ENCODE measurements at regions not wholly inside any gene's neighbourhood (a gene's known extent, or its start where the extent isn't known, plus 50 kb on each side); places are given as distances from the start of the nearest gene placed in this dataset.

DNA sequence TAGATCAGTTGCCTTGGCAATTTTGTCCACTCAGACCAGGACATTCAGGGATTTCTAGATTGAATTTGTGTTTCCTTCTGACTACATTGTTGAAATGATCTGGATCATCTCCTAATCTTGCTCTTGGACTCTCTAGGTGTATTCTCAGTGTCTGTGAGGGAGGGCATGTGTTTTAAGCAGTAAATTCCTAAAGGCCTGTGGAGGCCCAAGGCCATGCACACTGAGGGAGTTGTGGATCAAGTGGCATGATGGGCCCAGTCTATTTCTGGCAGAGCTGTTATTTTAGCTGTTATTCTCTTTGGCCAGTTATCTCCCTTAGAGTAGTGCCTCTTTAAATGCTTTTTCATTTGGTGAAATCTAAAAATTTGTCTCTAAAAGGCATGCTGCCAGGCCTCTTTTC is 144.9 kb downstream of the RPIA start:
- H3K9me3 ChIP-seq: no peaks in the 10 kb centered on the region
- DNase-seq: no peak
- intact Hi-C loops (cut with DNase I; ENCODE audit: low total_unique reads): no loop called here
- H3K27me3 ChIP-seq: no peaks in the 10 kb centered on the region
- H3K4me1 ChIP-seq: no peaks in the 10 kb centered on the region
- H3K27ac ChIP-seq: no peak overlapping the region
- TF ChIP-seq EP300 (IDR thresholded peaks at IDR 0.05) (no peak), POLR2AphosphoS5 (IDR thresholded peaks at IDR 0.05) (no peak), POLR2A (IDR thresholded peaks at IDR 0.05) (no peak)
- TF ChIP-seq, protein P1, sequence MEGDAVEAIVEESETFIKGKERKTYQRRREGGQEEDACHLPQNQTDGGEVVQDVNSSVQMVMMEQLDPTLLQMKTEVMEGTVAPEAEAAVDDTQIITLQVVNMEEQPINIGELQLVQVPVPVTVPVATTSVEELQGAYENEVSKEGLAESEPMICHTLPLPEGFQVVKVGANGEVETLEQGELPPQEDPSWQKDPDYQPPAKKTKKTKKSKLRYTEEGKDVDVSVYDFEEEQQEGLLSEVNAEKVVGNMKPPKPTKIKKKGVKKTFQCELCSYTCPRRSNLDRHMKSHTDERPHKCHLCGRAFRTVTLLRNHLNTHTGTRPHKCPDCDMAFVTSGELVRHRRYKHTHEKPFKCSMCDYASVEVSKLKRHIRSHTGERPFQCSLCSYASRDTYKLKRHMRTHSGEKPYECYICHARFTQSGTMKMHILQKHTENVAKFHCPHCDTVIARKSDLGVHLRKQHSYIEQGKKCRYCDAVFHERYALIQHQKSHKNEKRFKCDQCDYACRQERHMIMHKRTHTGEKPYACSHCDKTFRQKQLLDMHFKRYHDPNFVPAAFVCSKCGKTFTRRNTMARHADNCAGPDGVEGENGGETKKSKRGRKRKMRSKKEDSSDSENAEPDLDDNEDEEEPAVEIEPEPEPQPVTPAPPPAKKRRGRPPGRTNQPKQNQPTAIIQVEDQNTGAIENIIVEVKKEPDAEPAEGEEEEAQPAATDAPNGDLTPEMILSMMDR (IDR thresholded peaks at IDR 0.05): no peak
- H3K4me3 ChIP-seq: no peak overlapping the region
- no peaks in the 10 kb centered on the region for H3K36me3 ChIP-seq

DNA sequence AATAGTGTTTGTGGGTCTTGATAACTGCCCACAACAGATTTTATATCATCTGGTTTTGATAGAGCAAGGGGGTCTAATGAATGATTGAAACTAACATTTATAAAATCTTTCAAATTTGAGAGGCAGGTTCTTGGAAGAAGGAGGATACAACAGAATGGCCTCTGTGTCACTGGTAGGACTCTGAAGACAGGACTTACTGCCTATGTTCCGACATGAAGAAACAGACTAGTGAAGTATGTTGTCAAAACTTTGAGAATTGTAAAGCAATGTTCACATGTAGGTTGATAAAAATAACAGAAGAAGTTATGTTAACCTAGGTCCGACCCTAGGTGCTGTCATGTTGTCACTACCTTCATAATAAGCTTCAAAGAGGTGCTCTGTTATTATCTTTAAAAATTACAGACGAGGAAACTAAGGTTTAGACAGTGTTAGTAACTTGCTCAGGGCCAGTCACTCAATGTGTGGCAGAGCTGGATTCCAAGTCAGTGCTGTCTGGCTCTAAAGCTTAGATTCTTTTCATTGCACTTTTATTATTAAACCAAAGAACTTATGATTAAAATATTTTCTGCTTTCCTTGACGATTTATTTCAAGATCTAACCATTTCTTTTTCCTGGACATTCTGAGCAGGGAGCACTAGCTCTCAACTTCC is 146.2 kb downstream of the RPIA start:
- no peak for TF ChIP-seq POLR2AphosphoS5 (IDR thresholded peaks at IDR 0.05)
- TF ChIP-seq, protein P1 (IDR thresholded peaks at IDR 0.05): no peak
- no peak for TF ChIP-seq EP300 (IDR thresholded peaks at IDR 0.05)
- TF ChIP-seq POLR2A (IDR thresholded peaks at IDR 0.05): no peak
- no peaks in the 10 kb centered on the region for H3K27me3 ChIP-seq
- no peaks in the 10 kb centered on the region for H3K4me1 ChIP-seq
- intact Hi-C loops (cut with DNase I; ENCODE audit: low total_unique reads): no loop called here
- 70 to 77% (median 74%) methylated on average over 4 of the region's 4 CpGs for WGBS, 5 donors
- no peak overlapping the region for H3K27ac ChIP-seq
- no peaks in the 10 kb centered on the region for H3K36me3 ChIP-seq
- no peak for DNase-seq
- H3K9me3 ChIP-seq: no peaks in the 10 kb centered on the region
- no peak overlapping the region for H3K4me3 ChIP-seq

GRCh38 chr2:88838165-88838635 is 146.7 kb downstream of the RPIA start:
- H3K9me3 ChIP-seq: no peaks in the 10 kb centered on the region
- H3K4me3 ChIP-seq: no peak overlapping the region
- H3K4me1 ChIP-seq: no peaks in the 10 kb centered on the region
- intact Hi-C loops (cut with DNase I; ENCODE audit: low total_unique reads): no loop called here
- no peaks in the 10 kb centered on the region for H3K36me3 ChIP-seq
- H3K27ac ChIP-seq: no peak overlapping the region
- DNase-seq: peak in 1 of 2 donors; percentile 36
- no peak for TF ChIP-seq EP300 (IDR thresholded peaks at IDR 0.05)
- TF ChIP-seq POLR2AphosphoS5 (IDR thresholded peaks at IDR 0.05): no peak
- no peak for TF ChIP-seq POLR2A (IDR thresholded peaks at IDR 0.05)
- TF ChIP-seq, protein P1 (IDR thresholded peaks at IDR 0.05): no peak
- H3K27me3 ChIP-seq: peaks cover 0 to 4% (median 0%) of the 10 kb centered on the region in 3 donors
- WGBS, 5 donors: 61 to 81% (median 71%) methylated on average over 4 of the region's 4 CpGs

- H3K4me3 ChIP-seq: no peak overlapping the region
- H3K27ac ChIP-seq: no peak overlapping the region
- H3K4me1 ChIP-seq: no peaks in the 10 kb centered on the region
- TF ChIP-seq POLR2AphosphoS5 (IDR thresholded peaks at IDR 0.05): no peak
- no peak for DNase-seq
- WGBS, 5 donors: 86 to 94% (median 91%) methylated on average over 8 of the region's 8 CpGs
- H3K27me3 ChIP-seq: peaks cover 0 to 4% (median 0%) of the 10 kb centered on the region in 3 donors
- no peaks in the 10 kb centered on the region for H3K36me3 ChIP-seq
- H3K9me3 ChIP-seq: no peaks in the 10 kb centered on the region
- intact Hi-C loops (cut with DNase I; ENCODE audit: low total_unique reads): no loop called here
Measured at GRCh38 chr2:88841224-88841929, 149.9 kb downstream of the RPIA start.
